ENCODE measurements at regions not wholly inside any gene's neighbourhood (a gene's known extent, or its start where the extent isn't known, plus 50 kb on each side); places are given as distances from the start of the nearest gene placed in this dataset.
"Not testable (repeated sequence)": the region's sequence is repeated elsewhere in the genome, so short reads cannot be mapped to it uniquely, and the experiment has no call there.

DNA sequence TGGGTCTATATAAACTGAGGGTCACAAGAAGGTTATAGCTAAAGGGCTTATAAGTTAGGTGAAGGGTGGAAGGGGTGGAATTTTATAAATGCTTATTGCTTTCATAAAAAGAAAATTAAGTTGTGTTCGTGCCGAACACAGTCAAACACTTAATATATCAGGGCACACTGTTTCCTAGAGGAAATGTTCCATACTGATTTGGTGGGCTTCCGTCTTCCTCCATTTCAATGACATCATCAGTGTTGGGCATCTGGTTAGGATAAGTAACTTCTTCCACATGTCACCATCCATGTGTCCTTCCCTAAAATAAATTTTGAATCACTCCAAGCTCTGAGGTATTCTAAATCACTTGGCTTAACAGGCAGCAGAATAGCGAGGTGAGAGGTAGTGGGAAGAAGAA, 466.4 kb downstream of the MED13L start:
- no peak overlapping the region for H3K4me3 Mint-ChIP-seq
- no peaks in the 10 kb centered on the region for H3K4me1 Mint-ChIP-seq (ENCODE audit: low read depth)
- ATAC-seq (no peak), DNase-seq (no peak)
- H3K9me3 Mint-ChIP-seq, result peaks cover 19% of the 10 kb centered on the region
- H3K36me3 Mint-ChIP-seq (ENCODE audit: insufficient read depth), result no peaks in the 10 kb centered on the region
- peaks cover 5% of the 10 kb centered on the region for H3K27me3 Mint-ChIP-seq (ENCODE audit: low read depth)

DNA sequence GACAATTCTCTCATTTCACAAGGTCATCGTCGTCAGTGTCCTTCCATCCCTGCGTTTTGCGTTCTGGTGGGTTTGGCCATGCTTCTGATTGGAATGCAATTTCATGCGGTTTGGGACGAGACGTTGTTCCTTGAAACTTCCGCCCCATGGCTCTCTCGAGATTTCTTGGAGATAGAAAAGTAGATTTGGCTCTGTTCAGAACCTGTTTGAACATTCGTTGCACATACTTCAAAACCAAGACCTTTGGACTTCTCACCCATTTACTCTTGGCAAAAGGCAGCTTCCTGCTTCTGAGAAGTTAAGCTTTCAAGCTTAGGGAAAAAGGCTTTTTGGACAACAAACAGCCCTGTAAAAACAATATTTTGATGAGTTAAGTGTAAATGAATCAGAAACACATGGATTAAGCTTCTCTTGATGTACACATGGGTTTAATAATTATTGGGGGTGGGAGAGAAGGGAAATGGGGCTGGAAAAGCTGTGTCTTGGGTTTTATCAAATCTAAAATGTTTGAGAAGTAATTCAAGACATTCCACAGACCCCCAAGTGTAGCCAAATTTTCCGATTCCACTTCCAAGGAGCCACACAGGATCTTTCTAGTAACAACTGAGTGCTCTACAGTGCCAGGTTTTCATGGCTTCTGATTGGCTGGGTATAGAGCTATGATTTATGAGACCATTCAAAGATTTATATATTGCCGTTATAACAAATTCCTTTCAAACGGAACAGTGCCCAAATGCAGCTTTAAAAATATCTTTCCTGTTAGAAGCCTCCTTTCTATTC, 467.2 kb downstream of the MED13L start:
- H3K36me3 Mint-ChIP-seq (ENCODE audit: insufficient read depth), result no peaks in the 10 kb centered on the region
- H3K4me1 Mint-ChIP-seq (ENCODE audit: low read depth), result no peaks in the 10 kb centered on the region
- H3K4me3 Mint-ChIP-seq, result no peak overlapping the region
- H3K27me3 Mint-ChIP-seq (ENCODE audit: low read depth), result peaks cover 5% of the 10 kb centered on the region
- peaks cover 19% of the 10 kb centered on the region for H3K9me3 Mint-ChIP-seq
- no peak for ATAC-seq
- no peak for DNase-seq

- H3K9me3 Mint-ChIP-seq, result peaks cover under 1% of the 10 kb centered on the region
- no peak for ATAC-seq
- no peak for DNase-seq
- H3K4me1 Mint-ChIP-seq (ENCODE audit: low read depth), result no peaks in the 10 kb centered on the region
- peaks cover 7% of the 10 kb centered on the region for H3K27me3 Mint-ChIP-seq (ENCODE audit: low read depth)
- no peaks in the 10 kb centered on the region for H3K36me3 Mint-ChIP-seq (ENCODE audit: insufficient read depth)
- no peak overlapping the region for H3K4me3 Mint-ChIP-seq
These were observed 471.5 kb downstream of the MED13L start for GRCh38 chr12:115806000-115806399.

GRCh38 chr12:115802767-115803166, 474.7 kb downstream of the MED13L start:
- no peaks in the 10 kb centered on the region for H3K4me1 Mint-ChIP-seq (ENCODE audit: low read depth)

GRCh38 chr12:115801871-115802270, 475.6 kb downstream of the MED13L start:
- DNase-seq (no peak), ATAC-seq (no peak)
- Mint-ChIP-seq H3K4me3 (no peak overlapping the region), H3K4me1 (ENCODE audit: low read depth) (no peaks in the 10 kb centered on the region), H3K9me3 (no peaks in the 10 kb centered on the region), H3K36me3 (ENCODE audit: insufficient read depth) (no peaks in the 10 kb centered on the region), H3K27me3 (ENCODE audit: low read depth) (peaks cover 1% of the 10 kb centered on the region)

More at GRCh38 chr12:115802767-115803166, 474.7 kb downstream of the MED13L start:
- H3K9me3 Mint-ChIP-seq, result no peaks in the 10 kb centered on the region
- no peaks in the 10 kb centered on the region for H3K36me3 Mint-ChIP-seq (ENCODE audit: insufficient read depth)
- H3K4me3 Mint-ChIP-seq, result no peak overlapping the region
- ATAC-seq, result no peak
- peaks cover 1% of the 10 kb centered on the region for H3K27me3 Mint-ChIP-seq (ENCODE audit: low read depth)
- DNase-seq, result no peak

DNA sequence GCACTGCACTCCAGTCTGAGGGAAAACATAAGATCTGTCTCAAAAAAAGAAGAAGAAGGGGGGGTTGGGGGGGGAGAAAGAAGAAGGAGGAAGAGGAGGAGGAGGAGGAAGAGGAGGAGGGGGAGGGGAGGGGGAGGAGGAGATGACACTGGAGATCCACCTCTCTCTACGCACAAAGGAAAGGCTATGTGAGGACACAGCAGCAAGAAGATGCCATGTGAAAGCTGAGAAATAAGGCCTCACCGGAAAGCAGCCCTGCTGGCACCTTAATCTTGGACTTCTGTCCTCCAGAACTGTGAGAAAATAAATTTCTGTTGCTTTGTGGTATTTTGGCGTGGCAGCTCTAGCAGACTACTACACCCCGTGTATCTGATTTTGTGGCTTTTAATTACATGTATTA, 477.9 kb downstream of the MED13L start:
- Mint-ChIP-seq H3K36me3 (ENCODE audit: insufficient read depth) (no peaks in the 10 kb centered on the region), H3K4me1 (ENCODE audit: low read depth) (no peaks in the 10 kb centered on the region), H3K9me3 (no peaks in the 10 kb centered on the region), H3K4me3 (no peak overlapping the region), H3K27me3 (ENCODE audit: low read depth) (peaks cover 5% of the 10 kb centered on the region)
- ATAC-seq (no peak), DNase-seq (no peak)

- Mint-ChIP-seq H3K36me3 (ENCODE audit: insufficient read depth) (no peaks in the 10 kb centered on the region), H3K27me3 (ENCODE audit: low read depth) (peaks cover 7% of the 10 kb centered on the region), H3K4me1 (ENCODE audit: low read depth) (no peaks in the 10 kb centered on the region), H3K9me3 (no peaks in the 10 kb centered on the region), H3K4me3 (no peak overlapping the region)
- ATAC-seq, result no peak
- DNase-seq, result no peak
These were observed 479.1 kb downstream of the MED13L start for GRCh38 chr12:115798309-115798917.

GRCh38 chr12:115794659-115795081, 482.8 kb downstream of the MED13L start:
- Mint-ChIP-seq H3K36me3 (ENCODE audit: insufficient read depth) (no peaks in the 10 kb centered on the region), H3K9me3 (no peaks in the 10 kb centered on the region), H3K4me1 (ENCODE audit: low read depth) (no peaks in the 10 kb centered on the region), H3K4me3 (no peak overlapping the region), H3K27me3 (ENCODE audit: low read depth) (peaks cover 9% of the 10 kb centered on the region)
- no peak for DNase-seq
- ATAC-seq, result no peak

GRCh38 chr12:115791331-115791730, 486.2 kb downstream of the MED13L start:
- peaks cover 9% of the 10 kb centered on the region for H3K27me3 Mint-ChIP-seq (ENCODE audit: low read depth)
- H3K36me3 Mint-ChIP-seq (ENCODE audit: insufficient read depth), result no peaks in the 10 kb centered on the region
- no peaks in the 10 kb centered on the region for H3K4me1 Mint-ChIP-seq (ENCODE audit: low read depth)
- H3K4me3 Mint-ChIP-seq, result no peak overlapping the region
- DNase-seq, result no peak
- ATAC-seq, result no peak
- H3K9me3 Mint-ChIP-seq, result no peaks in the 10 kb centered on the region

DNA sequence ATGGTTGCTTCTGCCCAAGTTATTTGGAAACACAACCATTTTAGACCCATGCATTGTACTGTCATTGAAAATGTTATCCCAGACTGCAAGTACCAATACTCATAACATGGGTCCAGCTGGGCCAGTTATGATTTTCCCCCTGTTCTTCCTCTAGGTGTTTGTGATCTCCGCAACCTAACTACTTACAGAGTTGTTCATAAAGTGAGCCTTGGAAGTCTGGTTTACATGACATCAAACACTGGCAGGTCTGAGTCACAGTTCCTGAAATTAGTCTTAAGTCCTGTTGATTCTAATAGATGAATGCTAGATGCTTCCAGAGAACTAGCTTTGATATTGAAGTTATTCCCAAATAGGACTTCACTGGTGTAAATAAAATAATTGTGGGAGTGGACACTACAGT, 487.0 kb downstream of the MED13L start:
- DNase-seq (no peak), ATAC-seq (no peak)
- Mint-ChIP-seq H3K4me1 (ENCODE audit: low read depth) (no peaks in the 10 kb centered on the region), H3K36me3 (ENCODE audit: insufficient read depth) (no peaks in the 10 kb centered on the region), H3K9me3 (peaks cover 2% of the 10 kb centered on the region), H3K4me3 (no peak overlapping the region), H3K27me3 (ENCODE audit: low read depth) (peaks cover 7% of the 10 kb centered on the region)

GRCh38 chr12:115786490-115786889, 491.0 kb downstream of the MED13L start:
- H3K27me3 Mint-ChIP-seq (ENCODE audit: low read depth); H3K4me3 Mint-ChIP-seq; ATAC-seq; DNase-seq; H3K4me1 Mint-ChIP-seq (ENCODE audit: low read depth); H3K36me3 Mint-ChIP-seq (ENCODE audit: insufficient read depth); H3K9me3 Mint-ChIP-seq: not testable (repeated sequence)

DNA sequence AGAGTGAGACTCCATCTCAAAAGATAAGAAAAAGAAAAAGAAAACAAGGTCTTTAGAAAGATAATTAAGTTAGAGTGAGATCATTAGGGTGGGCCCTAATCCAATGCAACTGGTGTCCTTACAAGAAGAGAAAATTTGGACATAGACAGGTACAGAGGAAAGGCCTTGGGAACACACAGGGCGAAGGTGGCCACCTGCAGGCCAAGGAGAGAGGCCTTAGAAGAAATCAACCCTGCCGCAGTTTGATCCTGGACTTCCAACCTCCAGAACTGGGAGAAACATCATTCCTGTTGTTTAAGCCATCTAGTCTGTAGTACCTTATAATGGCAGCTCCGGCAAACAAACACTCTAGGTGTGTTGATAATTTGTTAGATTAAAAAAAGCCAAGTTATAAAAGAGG, 491.9 kb downstream of the MED13L start:
- Mint-ChIP-seq H3K4me3 (no peak overlapping the region), H3K36me3 (ENCODE audit: insufficient read depth) (no peaks in the 10 kb centered on the region), H3K9me3 (peaks cover 2% of the 10 kb centered on the region), H3K4me1 (ENCODE audit: low read depth) (no peaks in the 10 kb centered on the region), H3K27me3 (ENCODE audit: low read depth) (peaks cover 6% of the 10 kb centered on the region)
- DNase-seq, result no peak
- ATAC-seq, result no peak

DNA sequence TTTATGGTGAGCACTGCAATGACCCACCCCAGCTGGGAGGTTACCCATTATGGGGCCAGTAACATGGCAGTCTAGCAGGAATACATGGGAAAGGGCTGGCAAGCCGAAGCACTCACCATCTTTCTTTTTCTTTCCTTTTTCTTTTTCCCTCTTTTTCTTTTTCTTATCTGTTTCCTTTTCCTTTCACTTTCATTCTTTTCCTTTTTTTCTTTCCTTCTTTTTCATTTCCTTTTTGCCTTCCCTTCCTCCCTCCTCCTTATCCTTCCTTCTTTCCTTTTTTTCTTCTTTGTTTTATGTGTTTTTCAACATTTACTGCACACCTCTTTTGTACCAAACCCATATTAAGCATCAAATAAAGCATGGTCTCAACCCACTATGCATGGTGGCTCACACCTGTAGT, 501.1 kb downstream of the MED13L start:
- DNase-seq, result no peak
- ATAC-seq, result no peak
- H3K36me3 Mint-ChIP-seq (ENCODE audit: insufficient read depth), result no peaks in the 10 kb centered on the region
- no peaks in the 10 kb centered on the region for H3K27me3 Mint-ChIP-seq (ENCODE audit: low read depth)
- H3K9me3 Mint-ChIP-seq, result no peaks in the 10 kb centered on the region
- H3K4me3 Mint-ChIP-seq, result no peak overlapping the region
- H3K4me1 Mint-ChIP-seq (ENCODE audit: low read depth), result no peaks in the 10 kb centered on the region

DNA sequence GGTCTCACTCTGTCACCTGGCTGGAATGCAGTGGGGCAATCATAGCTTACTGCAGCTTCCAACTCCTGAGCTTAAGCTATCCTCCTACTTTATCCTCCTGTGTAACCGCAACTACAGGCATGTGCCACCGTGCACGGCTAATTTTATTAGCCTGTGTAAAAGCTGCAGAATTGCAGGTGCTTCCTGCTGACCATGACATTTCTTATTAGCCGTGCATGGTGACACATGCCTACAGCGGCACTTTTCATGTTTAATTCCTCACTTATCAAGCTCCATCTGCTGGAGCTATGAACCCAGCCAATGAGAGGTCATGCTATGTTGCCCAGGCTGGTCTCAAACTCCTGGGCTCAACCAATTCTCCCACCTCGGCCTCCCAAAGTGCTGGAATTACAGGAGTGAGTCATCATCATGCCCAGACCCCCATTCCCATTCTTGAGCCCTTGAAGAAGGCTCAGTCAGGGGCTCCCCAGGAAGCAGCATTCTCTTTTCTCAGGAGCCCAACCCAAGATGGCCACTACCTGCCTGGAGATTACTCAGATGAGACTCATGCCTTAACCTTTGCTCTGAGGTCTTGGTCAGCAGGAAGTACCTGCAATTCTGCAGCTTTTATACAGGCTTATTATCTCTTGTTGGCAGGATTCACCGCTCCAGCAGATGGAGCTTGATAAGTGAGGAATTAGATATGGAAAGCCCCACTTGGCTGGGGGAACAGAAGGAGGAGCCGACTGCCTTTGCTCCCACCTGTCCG, 503.2 kb downstream of the MED13L start:
- Mint-ChIP-seq H3K9me3 (no peaks in the 10 kb centered on the region), H3K36me3 (ENCODE audit: insufficient read depth) (no peaks in the 10 kb centered on the region), H3K4me3 (no peak overlapping the region), H3K27me3 (ENCODE audit: low read depth) (no peaks in the 10 kb centered on the region), H3K4me1 (ENCODE audit: low read depth) (no peaks in the 10 kb centered on the region)
- no peak for ATAC-seq
- DNase-seq, result no peak

DNA sequence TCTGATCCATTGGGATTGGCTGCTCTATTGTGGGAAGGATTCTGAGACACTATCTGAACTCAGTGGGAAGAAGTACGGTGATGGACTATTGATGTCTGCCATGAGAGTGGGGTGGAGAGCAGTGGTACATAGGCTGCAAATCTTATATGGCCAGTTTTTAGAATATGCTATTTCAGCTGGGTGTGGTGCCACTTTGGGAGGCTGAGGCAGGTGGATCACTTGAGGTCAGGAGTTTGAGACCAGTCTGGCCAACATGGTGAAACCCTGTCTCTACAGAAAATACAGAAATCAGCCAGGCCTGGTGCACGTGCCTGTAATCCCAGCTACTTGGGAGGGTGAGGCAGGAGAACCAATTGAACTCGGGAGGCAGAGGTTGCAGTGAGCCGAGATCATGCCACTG, 505.9 kb downstream of the MED13L start:
- Mint-ChIP-seq H3K36me3 (ENCODE audit: insufficient read depth) (no peaks in the 10 kb centered on the region), H3K4me1 (ENCODE audit: low read depth) (no peaks in the 10 kb centered on the region)
- ATAC-seq, result no peak

More for the DNA sequence above, 505.9 kb downstream of the MED13L start:
- H3K9me3 Mint-ChIP-seq, result no peaks in the 10 kb centered on the region
- no peak overlapping the region for H3K4me3 Mint-ChIP-seq
- no peaks in the 10 kb centered on the region for H3K27me3 Mint-ChIP-seq (ENCODE audit: low read depth)
- DNase-seq, result no peak
